Lung (tissue), 11 donors: ENCODE measurements at regions not wholly inside any gene's neighbourhood (a gene's known extent, or its start where the extent isn't known, plus 50 kb on each side); places are given as distances from the start of the nearest gene placed in this dataset.
A peak's percentile ranks its signal among the peaks of the same experiment; 100 is the strongest.

Experiments
- ATAC-seq: fragments of 200-7000 bp; cut with Tn5 transposase; one replicate; pipeline ENCODE4 v1.9.1; 2020; ENCODE audit warnings: moderate number of reproducible peaks; ENCODE audit not compliant: insufficient read depth, low FRiP score
- DNase-seq, 3 donors: peaks; one replicate each; pipeline ENCODE4 v3.0.0-alpha.2; 2013 to 2017
- H3K27ac ChIP-seq, 2 donors: one replicate each; pipeline ENCODE4 v1.5.1; 2013; ENCODE audit warnings: mild to moderate bottlenecking in 2 of 2, moderate library complexity in 2 of 2, control low read depth in 1 of 2, inconsistent platforms in 1 of 2, low read depth in 1 of 2, low read length in 1 of 2
- H3K27me3 ChIP-seq, 3 donors: one replicate each; pipeline ENCODE4 v1.5.1; 2013; ENCODE audit warnings: low read length in 2 of 3; ENCODE audit not compliant: control insufficient read depth in 3 of 3, insufficient read depth in 3 of 3
- H3K36me3 ChIP-seq, 4 donors: one replicate each; pipeline ENCODE4 v1.5.1; 2013; ENCODE audit warnings: low read length in 4 of 4, mild to moderate bottlenecking in 1 of 4, moderate library complexity in 1 of 4; ENCODE audit not compliant: control insufficient read depth in 4 of 4, insufficient read depth in 4 of 4
- H3K4me1 ChIP-seq, 5 donors: one replicate each; pipeline ENCODE4 v1.5.1; 2013; ENCODE audit warnings: low read length in 5 of 5, mild to moderate bottlenecking in 2 of 5, moderate library complexity in 1 of 5; ENCODE audit not compliant: control insufficient read depth in 5 of 5, insufficient read depth in 5 of 5
- H3K4me3 ChIP-seq: one replicate; pipeline ENCODE4 v1.5.1; 2013; ENCODE audit warnings: mild to moderate bottlenecking, control low read depth, moderate library complexity
- H3K9ac ChIP-seq, 2 donors: one replicate each; pipeline ENCODE4 v1.5.1; 2013; ENCODE audit warnings: low read length in 2 of 2, control low read depth in 1 of 2; ENCODE audit not compliant: insufficient read depth in 1 of 2
- H3K9me3 ChIP-seq, 4 donors: one replicate each; pipeline ENCODE4 v1.5.1; 2013; ENCODE audit warnings: low read length in 3 of 4, mild to moderate bottlenecking in 1 of 4, moderate library complexity in 1 of 4; ENCODE audit not compliant: control insufficient read depth in 4 of 4, insufficient read depth in 3 of 4
- CTCF ChIP-seq: IDR thresholded peaks from 2 replicates; pipeline ENCODE4 v1.5.1; 2012; ENCODE audit warnings: mild to moderate bottlenecking; ENCODE audit errors: control extremely low read depth, extremely low read depth
- WGBS, 2 donors: extraction: QIAGEN DNeasy Blood & Tissue Kit; methylation state at CpG; one replicate each; pipeline ENCODE4 v1.1.7; 2013; 5-methylcytosine and 5-hydroxymethylcytosine counted together
- donor health status: control.
- donor health status: control.
- donor health status: Bipolar disorder and iron deficiency.
- donor health status: healthy.
- donor health status: DM: yes; HTN: yes; CAD: no.

- Histone ChIP-seq H3K4me1 (peaks cover 0 to 51% (median 17%) of the 10 kb centered on the region in 5 donors), H3K9me3 (no peaks in the 10 kb centered on the region), H3K9ac (no peak overlapping the region), H3K36me3 (no peaks in the 10 kb centered on the region), H3K27ac (no peak overlapping the region), H3K27me3 (no peaks in the 10 kb centered on the region), H3K4me3 (no peak overlapping the region)
- DNase-seq (no peak), ATAC-seq (no peak)
- TF ChIP-seq CTCF, result no peak
Observed at GRCh38 chr2:204258890-204259289, 286.4 kb upstream of the PARD3B start.

GRCh38 chr2:204260162-204260877 lies 285.0 kb upstream of the PARD3B start:
- no peaks in the 10 kb centered on the region for H3K27me3 ChIP-seq
- no peak overlapping the region for H3K9ac ChIP-seq
- TF ChIP-seq CTCF, result peak; percentile 56
- peak; percentile 83 to 93 (median 90) for DNase-seq
- no peaks in the 10 kb centered on the region for H3K9me3 ChIP-seq
- no peak for ATAC-seq
- WGBS, 2 donors, result 47 to 52% methylated on average over 9 of the region's 9 CpGs
- peaks cover 0 to 47% (median 16%) of the 10 kb centered on the region in 5 donors for H3K4me1 ChIP-seq
- H3K4me3 ChIP-seq, result no peak overlapping the region
- H3K27ac ChIP-seq, result no peak overlapping the region
- no peaks in the 10 kb centered on the region for H3K36me3 ChIP-seq

GRCh38 chr2:204260901-204261300 lies 284.4 kb upstream of the PARD3B start:
- ATAC-seq, result no peak
- no peak for TF ChIP-seq CTCF
- no peaks in the 10 kb centered on the region for H3K9me3 ChIP-seq
- no peak overlapping the region for H3K4me3 ChIP-seq
- no peaks in the 10 kb centered on the region for H3K36me3 ChIP-seq
- DNase-seq, result no peak
- H3K27me3 ChIP-seq, result no peaks in the 10 kb centered on the region
- 77 to 85% methylated on average over 2 of the region's 2 CpGs for WGBS, 2 donors
- peaks cover 0 to 45% (median 12%) of the 10 kb centered on the region in 5 donors for H3K4me1 ChIP-seq
- H3K9ac ChIP-seq, result no peak overlapping the region
- H3K27ac ChIP-seq, result no peak overlapping the region

GRCh38 chr2:204261846-204262245 lies 283.4 kb upstream of the PARD3B start:
- no peak for TF ChIP-seq CTCF
- WGBS, 2 donors, result 82 to 92% methylated on average over 4 of the region's 4 CpGs
- ATAC-seq (no peak), DNase-seq (peak in 2 of 3 donors; percentile 61 to 82)
- Histone ChIP-seq H3K4me3 (no peak overlapping the region), H3K27me3 (no peaks in the 10 kb centered on the region), H3K9ac (no peak overlapping the region), H3K9me3 (no peaks in the 10 kb centered on the region), H3K27ac (no peak overlapping the region), H3K4me1 (peaks cover 0 to 38% (median 8%) of the 10 kb centered on the region in 5 donors), H3K36me3 (no peaks in the 10 kb centered on the region)
